Endothelial cell of umbilical vein (primary cell): ENCODE measurements at regions not wholly inside any gene's neighbourhood (a gene's known extent, or its start where the extent isn't known, plus 50 kb on each side); places are given as distances from the start of the nearest gene placed in this dataset.

Experiments
- BruUV-seq: library from RNA; stranded (reverse); fragments of 400-500 nt; replicated peaks from 2 replicates; lab custom pipeline; 2021; lab: Mats Ljungman, UMichigan
- CTCF ChIA-PET: fragments of 300-600, 350-600 bp; sonication (Branson Sonifier 250); formaldehyde crosslinking; loops from one replicate; lab custom pipeline; 2021; ENCODE audit warnings: antibody characterized with exemption, inconsistent platforms; lab: Charles Lee
- POLR2A ChIA-PET: fragments of 300-600, 350-600 bp; sonication (Branson Sonifier 250); formaldehyde crosslinking; loops from one replicate; lab custom pipeline; 2021; ENCODE audit warnings: antibody characterized with exemption, inconsistent platforms; lab: Charles Lee
- DNase-seq: peaks from one replicate; pipeline ENCODE4 v3.0.0-alpha.2; 2011; ENCODE audit warnings: low read depth, low spot score
- FAIRE-seq: peaks from 2 replicates; lab custom pipeline; 2011; peaks lifted over from hg19 to GRCh38; lab: Jason Lieb, UNC
- H2AFZ ChIP-seq: 2 replicates; pipeline ENCODE4 v1.6.0; 2012; ENCODE audit warnings: low read depth, low read length, control low read depth, inconsistent platforms
- H3K27ac ChIP-seq: 2 replicates; pipeline ENCODE4 v1.5.1; 2011; ENCODE audit warnings: low read depth, mild to moderate bottlenecking, control low read depth, low read length, moderate library complexity; ENCODE audit not compliant: insufficient read depth
- H3K27me3 ChIP-seq, 2 experiments: 2 replicates each; pipeline versions ENCODE4 v1.6.0 to v1.6.1; 2011; ENCODE audit warnings: low read length in 2 of 2, mixed read lengths in 1 of 2; ENCODE audit not compliant: control insufficient read depth in 2 of 2, insufficient read depth in 2 of 2
- H3K36me3 ChIP-seq, 2 experiments: 2 replicates in 1 of 2; 3 replicates in 1 of 2; pipeline ENCODE4 v1.5.1; 2011; ENCODE audit warnings: low read length in 2 of 2, mild to moderate bottlenecking in 1 of 2, moderate library complexity in 1 of 2; ENCODE audit not compliant: control insufficient read depth in 2 of 2, insufficient read depth in 2 of 2; ENCODE audit errors: extremely low read depth in 1 of 2
- H3K4me1 ChIP-seq: 3 replicates; pipeline ENCODE4 v1.5.1; 2011; ENCODE audit warnings: mild to moderate bottlenecking, low read length; ENCODE audit not compliant: control insufficient read depth, insufficient read depth; ENCODE audit errors: extremely low read depth
- H3K4me2 ChIP-seq: 2 replicates; pipeline ENCODE4 v1.6.1; 2011; ENCODE audit warnings: low read length, control low read depth, mixed read lengths; ENCODE audit not compliant: insufficient read depth
- H3K4me3 ChIP-seq, 3 experiments: fragments of 200-600 bp in 1 of 3; sonication (generic), shearing (Covaris generic) in 1 of 3; replicated peaks in 1 of 3; 2 replicates each; pipeline ENCODE4 v1.5.1; 2011 to 2016; ENCODE audit warnings: control low read depth in 3 of 3, low read length in 3 of 3, mild to moderate bottlenecking in 2 of 3, inconsistent platforms in 1 of 3, low read depth in 1 of 3, moderate library complexity in 1 of 3; ENCODE audit not compliant: insufficient read depth in 1 of 3
- H3K79me2 ChIP-seq: 2 replicates; pipeline ENCODE4 v1.6.0; 2012; ENCODE audit warnings: low read length, inconsistent platforms; ENCODE audit not compliant: control insufficient read depth, insufficient read depth
- H3K9ac ChIP-seq: replicated peaks from 2 replicates; pipeline ENCODE3; 2011; ENCODE audit warnings: low read length, control low read depth; ENCODE audit not compliant: insufficient read depth; ENCODE audit errors: extremely low read depth
- H3K9me1 ChIP-seq: replicated peaks from 3 replicates; pipeline ENCODE4 v1.6.0; 2011; ENCODE audit warnings: mild to moderate bottlenecking, low read length; ENCODE audit not compliant: control insufficient read depth, insufficient read depth; ENCODE audit errors: extremely low read depth
- H3K9me3 ChIP-seq: replicated peaks from 2 replicates; pipeline ENCODE4 v1.5.1; 2012; ENCODE audit warnings: low read length, inconsistent platforms; ENCODE audit not compliant: control insufficient read depth, insufficient read depth
- H4K20me1 ChIP-seq: replicated peaks from 2 replicates; pipeline ENCODE3; 2011; ENCODE audit warnings: mild to moderate bottlenecking, low read length; ENCODE audit not compliant: control insufficient read depth, insufficient read depth; ENCODE audit errors: extremely low read depth
- CTCF ChIP-seq, 2 donors: IDR thresholded peaks; 1 replicate in 1 of 2; 2 replicates in 1 of 2; pipeline ENCODE4 v1.5.1; 2011; ENCODE audit warnings: low read length in 2 of 2, mild to moderate bottlenecking in 2 of 2, moderate library complexity in 2 of 2, control low read depth in 1 of 2, inconsistent platforms in 1 of 2, low read depth in 1 of 2; ENCODE audit not compliant: insufficient read depth in 1 of 2; ENCODE audit errors: extremely low read depth in 1 of 2
- EZH2 ChIP-seq: IDR thresholded peaks from 2 replicates; pipeline ENCODE4 v1.6.1; 2012; ENCODE audit warnings: borderline replicate concordance, low read depth, mild to moderate bottlenecking, moderate library complexity, low read length, inconsistent platforms; ENCODE audit not compliant: severe bottlenecking
- FOS ChIP-seq: IDR thresholded peaks from 2 replicates; pipeline ENCODE4 v1.6.1; 2011; ENCODE audit warnings: mild to moderate bottlenecking, low read length, moderate library complexity, borderline replicate concordance; ENCODE audit not compliant: insufficient read depth
- GATA2 ChIP-seq: IDR thresholded peaks from 2 replicates; pipeline ENCODE4 v1.7.0; 2011; ENCODE audit warnings: low read depth, mild to moderate bottlenecking, moderate library complexity, mixed read lengths, low read length; ENCODE audit not compliant: insufficient read length, insufficient read depth
- JUN ChIP-seq: IDR thresholded peaks from 2 replicates; pipeline ENCODE4 v1.6.1; 2011; ENCODE audit warnings: borderline replicate concordance, low read depth; ENCODE audit not compliant: insufficient read length, insufficient read depth
- MAX ChIP-seq: IDR thresholded peaks from 2 replicates; pipeline ENCODE4 v1.6.1; 2011; ENCODE audit not compliant: insufficient read depth, insufficient read length
- MYC ChIP-seq: IDR thresholded peaks from one replicate; pipeline ENCODE4 v1.6.1; 2011; ENCODE audit warnings: mild to moderate bottlenecking, low read depth, low read length
- POLR2A ChIP-seq: IDR thresholded peaks from 2 replicates; pipeline ENCODE4 v1.6.1; 2012; ENCODE audit warnings: low read depth, mild to moderate bottlenecking, control low read depth, low read length
- POLR2AphosphoS5 ChIP-seq: IDR thresholded peaks from 2 replicates; pipeline ENCODE4 v1.6.1; 2012; ENCODE audit warnings: low read depth, mild to moderate bottlenecking, control low read depth, low read length, moderate library complexity; ENCODE audit not compliant: insufficient read depth
- dilution Hi-C: fragments of 300-500 bp; cut with MboI; formaldehyde crosslinking; loops from one replicate; pipeline ENCODE4 v1.15.0; 2019; ENCODE audit warnings: low sequenced_read_pairs; ENCODE audit not compliant: extremely low pct_ligation_motif_present
- intact Hi-C: fragments of 100-400 bp; cut with micrococcal nuclease; formaldehyde crosslinking; loops from one replicate; pipeline ENCODE4 v1.10.0; 2022

- FAIRE-seq (no peak), DNase-seq (no peak)
- Histone ChIP-seq H3K27ac (no peak overlapping the region), H3K79me2 (no peaks in the 10 kb centered on the region), H3K4me2 (no peak overlapping the region), H3K9me1 (no peaks in the 10 kb centered on the region), H3K4me1 (no peaks in the 10 kb centered on the region), H3K4me3 (no peak overlapping the region), H3K9me3 (no peaks in the 10 kb centered on the region), H3K9ac (no peak overlapping the region), H2AFZ (no peak overlapping the region), H3K36me3 (no peaks in the 10 kb centered on the region), H4K20me1 (no peaks in the 10 kb centered on the region), H3K27me3 (no peaks in the 10 kb centered on the region)
- no peak for TF ChIP-seq EZH2
- TF ChIP-seq POLR2A = no peak
- no peak for TF ChIP-seq CTCF (IDR thresholded peaks at IDR 0.05; ENCODE audit: extremely low read depth in 1 of 2, insufficient read depth in 1 of 2, low read depth in 1 of 2, low read length in 2 of 2)
- no peak for TF ChIP-seq GATA2
- no peak for TF ChIP-seq POLR2AphosphoS5
- no peak for TF ChIP-seq MYC
- no peak for TF ChIP-seq MAX
- no peak for TF ChIP-seq FOS
- TF ChIP-seq JUN = no peak
- no TSS peak for BruUV-seq
- dilution Hi-C loops = no loop called here
- POLR2A ChIA-PET = no interaction called here
- CTCF ChIA-PET = no interaction called here
- intact Hi-C loops = no loop called here
Measured at GRCh38 chr10:44172883-44173607, 211.9 kb downstream of the CXCL12 start.
